ENCODE measurements at regions not wholly inside any gene's neighbourhood (a gene's known extent, or its start where the extent isn't known, plus 50 kb on each side); places are given as distances from the start of the nearest gene placed in this dataset.

- Histone ChIP-seq H3K4me3 (ENCODE audit: low read length) (no peak overlapping the region), H3K9me3 (replicated peaks; ENCODE audit: low read length) (no peaks in the 10 kb centered on the region), H3K4me1 (ENCODE audit: control insufficient read depth, insufficient read depth, low read length) (no peaks in the 10 kb centered on the region), H3K27me3 (ENCODE audit: control insufficient read depth, insufficient read depth, low read length) (no peaks in the 10 kb centered on the region), H3K4me2 (ENCODE audit: low read length) (no peak overlapping the region), H3K36me3 (ENCODE audit: insufficient read depth, low read length) (no peaks in the 10 kb centered on the region), H3K9ac (ENCODE audit: low read depth, low read length) (no peak overlapping the region)
These were observed 132.3 kb upstream of the UGT8 start for GRCh38 chr4:114466299-114466698.

GRCh38 chr4:114472269-114473032 is 126.2 kb upstream of the UGT8 start:
- no peak overlapping the region for H3K4me3 ChIP-seq (ENCODE audit: low read length)
- no peak overlapping the region for H3K4me2 ChIP-seq (ENCODE audit: low read length)
- H3K27me3 ChIP-seq (ENCODE audit: control insufficient read depth, insufficient read depth, low read length): no peaks in the 10 kb centered on the region
- no peaks in the 10 kb centered on the region for H3K9me3 ChIP-seq (replicated peaks; ENCODE audit: low read length)
- no peak overlapping the region for H3K9ac ChIP-seq (ENCODE audit: low read depth, low read length)
- H3K36me3 ChIP-seq (ENCODE audit: insufficient read depth, low read length): no peaks in the 10 kb centered on the region
- peaks cover 4% of the 10 kb centered on the region for H3K4me1 ChIP-seq (ENCODE audit: control insufficient read depth, insufficient read depth, low read length)

DNA sequence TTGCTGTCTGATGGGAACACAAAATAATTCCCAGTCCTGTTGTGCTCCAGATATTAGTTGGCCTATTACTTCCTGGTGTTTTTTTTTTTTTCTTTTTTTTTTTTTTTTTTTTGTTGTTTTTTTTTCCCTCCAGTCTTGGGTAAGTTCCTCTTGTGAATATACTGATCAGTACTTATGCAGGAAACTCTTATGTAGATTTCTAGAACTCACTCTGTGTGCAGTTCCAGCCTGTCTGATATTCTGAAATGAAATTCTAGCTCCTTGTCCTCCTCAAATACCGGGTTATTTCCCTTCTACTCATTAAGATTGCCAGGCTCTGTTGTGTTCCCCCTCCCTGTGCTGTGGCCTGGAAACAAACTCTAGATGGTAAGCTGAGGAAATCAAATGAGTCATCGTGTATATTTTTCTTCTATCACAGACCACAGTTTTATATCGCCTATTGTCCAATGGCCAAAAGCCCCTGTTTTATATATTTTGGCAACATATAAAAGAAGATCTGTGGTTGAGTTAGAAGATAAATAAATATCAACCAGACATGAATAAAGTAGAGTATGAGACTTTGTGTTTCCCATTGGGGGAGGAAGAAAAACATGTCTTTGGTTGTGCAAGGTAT is 124.3 kb upstream of the UGT8 start:
- no peaks in the 10 kb centered on the region for H3K27me3 ChIP-seq (ENCODE audit: control insufficient read depth, insufficient read depth, low read length)

GRCh38 chr4:114476310-114476709 is 122.3 kb upstream of the UGT8 start:
- no peak overlapping the region for H3K4me2 ChIP-seq (ENCODE audit: low read length)
- peaks cover 3% of the 10 kb centered on the region for H3K27me3 ChIP-seq (ENCODE audit: control insufficient read depth, insufficient read depth, low read length)
- no peak overlapping the region for H3K9ac ChIP-seq (ENCODE audit: low read depth, low read length)
- H3K4me1 ChIP-seq (ENCODE audit: control insufficient read depth, insufficient read depth, low read length): peaks cover 4% of the 10 kb centered on the region
- no peaks in the 10 kb centered on the region for H3K9me3 ChIP-seq (replicated peaks; ENCODE audit: low read length)
- H3K36me3 ChIP-seq (ENCODE audit: insufficient read depth, low read length): no peaks in the 10 kb centered on the region
- H3K4me3 ChIP-seq (ENCODE audit: low read length): no peak overlapping the region

More for the DNA sequence above, 124.3 kb upstream of the UGT8 start:
- Histone ChIP-seq H3K4me3 (ENCODE audit: low read length) (no peak overlapping the region), H3K36me3 (ENCODE audit: insufficient read depth, low read length) (no peaks in the 10 kb centered on the region), H3K9ac (ENCODE audit: low read depth, low read length) (no peak overlapping the region), H3K9me3 (replicated peaks; ENCODE audit: low read length) (no peaks in the 10 kb centered on the region), H3K4me1 (ENCODE audit: control insufficient read depth, insufficient read depth, low read length) (peaks cover 4% of the 10 kb centered on the region), H3K4me2 (ENCODE audit: low read length) (no peak overlapping the region)

DNA sequence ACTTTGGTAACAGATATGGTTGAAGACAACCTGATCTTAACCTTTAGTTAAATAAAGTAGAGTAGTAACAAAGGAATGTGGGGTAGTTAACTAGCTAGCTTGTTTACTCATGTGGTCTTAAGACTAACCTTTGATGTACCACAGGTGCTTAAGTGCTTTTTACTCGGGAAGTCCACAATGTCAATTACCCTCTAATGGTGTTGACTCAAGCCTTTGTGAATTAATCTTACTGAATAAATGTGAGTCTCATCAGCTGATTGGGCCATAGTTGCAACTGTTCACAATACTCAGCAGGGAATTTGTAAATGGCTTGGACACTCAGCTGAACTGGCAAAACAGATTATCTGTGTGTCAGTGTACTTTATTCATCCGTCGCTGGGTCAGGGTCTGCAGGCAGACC is 119.0 kb upstream of the UGT8 start:
- Histone ChIP-seq H3K36me3 (ENCODE audit: insufficient read depth, low read length) (no peaks in the 10 kb centered on the region), H3K27me3 (ENCODE audit: control insufficient read depth, insufficient read depth, low read length) (peaks cover 3% of the 10 kb centered on the region), H3K4me1 (ENCODE audit: control insufficient read depth, insufficient read depth, low read length) (no peaks in the 10 kb centered on the region), H3K9ac (ENCODE audit: low read depth, low read length) (no peak overlapping the region), H3K4me3 (ENCODE audit: low read length) (no peak overlapping the region), H3K4me2 (ENCODE audit: low read length) (no peak overlapping the region), H3K9me3 (replicated peaks; ENCODE audit: low read length) (no peaks in the 10 kb centered on the region)

GRCh38 chr4:114481856-114482255 is 116.8 kb upstream of the UGT8 start:
- no peak overlapping the region for H3K9ac ChIP-seq (ENCODE audit: low read depth, low read length)
- no peaks in the 10 kb centered on the region for H3K9me3 ChIP-seq (replicated peaks; ENCODE audit: low read length)
- no peaks in the 10 kb centered on the region for H3K36me3 ChIP-seq (ENCODE audit: insufficient read depth, low read length)
- no peak overlapping the region for H3K4me2 ChIP-seq (ENCODE audit: low read length)
- H3K4me3 ChIP-seq (ENCODE audit: low read length): no peak overlapping the region
- H3K4me1 ChIP-seq (ENCODE audit: control insufficient read depth, insufficient read depth, low read length): no peaks in the 10 kb centered on the region
- H3K27me3 ChIP-seq (ENCODE audit: control insufficient read depth, insufficient read depth, low read length): peaks cover 3% of the 10 kb centered on the region

GRCh38 chr4:114487101-114487500 is 111.5 kb upstream of the UGT8 start:
- H3K4me1 ChIP-seq (ENCODE audit: control insufficient read depth, insufficient read depth, low read length): no peaks in the 10 kb centered on the region
- H3K9me3 ChIP-seq (replicated peaks; ENCODE audit: low read length): no peaks in the 10 kb centered on the region
- no peaks in the 10 kb centered on the region for H3K36me3 ChIP-seq (ENCODE audit: insufficient read depth, low read length)
- no peak overlapping the region for H3K9ac ChIP-seq (ENCODE audit: low read depth, low read length)
- no peaks in the 10 kb centered on the region for H3K27me3 ChIP-seq (ENCODE audit: control insufficient read depth, insufficient read depth, low read length)
- no peak overlapping the region for H3K4me3 ChIP-seq (ENCODE audit: low read length)
- H3K4me2 ChIP-seq (ENCODE audit: low read length): no peak overlapping the region

GRCh38 chr4:114488301-114488982 is 110.2 kb upstream of the UGT8 start:
- H3K27me3 ChIP-seq (ENCODE audit: control insufficient read depth, insufficient read depth, low read length): no peaks in the 10 kb centered on the region
- no peaks in the 10 kb centered on the region for H3K36me3 ChIP-seq (ENCODE audit: insufficient read depth, low read length)
- H3K9me3 ChIP-seq (replicated peaks; ENCODE audit: low read length): no peaks in the 10 kb centered on the region
- H3K4me1 ChIP-seq (ENCODE audit: control insufficient read depth, insufficient read depth, low read length): no peaks in the 10 kb centered on the region
- H3K4me3 ChIP-seq (ENCODE audit: low read length): no peak overlapping the region
- H3K9ac ChIP-seq (ENCODE audit: low read depth, low read length): no peak overlapping the region
- no peak overlapping the region for H3K4me2 ChIP-seq (ENCODE audit: low read length)

- H3K9ac ChIP-seq (ENCODE audit: low read depth, low read length): no peak overlapping the region
These were observed 104.3 kb upstream of the UGT8 start for GRCh38 chr4:114494246-114494803.

DNA sequence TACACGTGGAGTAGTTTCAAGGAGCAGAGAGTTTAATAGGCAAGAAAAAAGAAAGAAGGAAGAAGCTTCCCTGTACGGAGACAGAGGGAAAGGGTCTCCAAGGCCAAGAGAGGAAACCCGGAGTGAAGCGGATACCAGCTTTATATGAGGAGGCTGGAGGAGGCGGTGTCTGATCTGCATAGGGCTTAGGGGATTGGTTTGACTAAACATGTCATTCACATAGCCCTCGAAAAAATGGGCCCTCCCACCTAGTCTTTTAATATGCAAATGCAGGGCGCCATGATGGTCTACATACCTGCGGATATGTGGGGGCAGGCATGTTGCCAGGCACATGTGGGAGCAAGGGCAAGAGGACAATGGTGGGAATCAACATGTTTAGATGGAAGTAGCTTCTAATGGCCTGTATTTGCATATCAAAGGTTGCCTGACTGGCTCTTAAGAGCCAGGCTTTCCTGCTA is 103.1 kb upstream of the UGT8 start:
- H3K9ac ChIP-seq (ENCODE audit: low read depth, low read length): no peak overlapping the region
- H3K4me1 ChIP-seq (ENCODE audit: control insufficient read depth, insufficient read depth, low read length): no peaks in the 10 kb centered on the region
- H3K9me3 ChIP-seq (replicated peaks; ENCODE audit: low read length): no peaks in the 10 kb centered on the region
- no peaks in the 10 kb centered on the region for H3K36me3 ChIP-seq (ENCODE audit: insufficient read depth, low read length)
- H3K4me2 ChIP-seq (ENCODE audit: low read length): no peak overlapping the region
- H3K27me3 ChIP-seq (ENCODE audit: control insufficient read depth, insufficient read depth, low read length): no peaks in the 10 kb centered on the region
- H3K4me3 ChIP-seq (ENCODE audit: low read length): no peak overlapping the region

More at GRCh38 chr4:114494246-114494803, 104.3 kb upstream of the UGT8 start:
- Histone ChIP-seq H3K4me1 (ENCODE audit: control insufficient read depth, insufficient read depth, low read length) (no peaks in the 10 kb centered on the region), H3K36me3 (ENCODE audit: insufficient read depth, low read length) (no peaks in the 10 kb centered on the region), H3K27me3 (ENCODE audit: control insufficient read depth, insufficient read depth, low read length) (no peaks in the 10 kb centered on the region), H3K4me3 (ENCODE audit: low read length) (no peak overlapping the region), H3K9me3 (replicated peaks; ENCODE audit: low read length) (no peaks in the 10 kb centered on the region), H3K4me2 (ENCODE audit: low read length) (no peak overlapping the region)

DNA sequence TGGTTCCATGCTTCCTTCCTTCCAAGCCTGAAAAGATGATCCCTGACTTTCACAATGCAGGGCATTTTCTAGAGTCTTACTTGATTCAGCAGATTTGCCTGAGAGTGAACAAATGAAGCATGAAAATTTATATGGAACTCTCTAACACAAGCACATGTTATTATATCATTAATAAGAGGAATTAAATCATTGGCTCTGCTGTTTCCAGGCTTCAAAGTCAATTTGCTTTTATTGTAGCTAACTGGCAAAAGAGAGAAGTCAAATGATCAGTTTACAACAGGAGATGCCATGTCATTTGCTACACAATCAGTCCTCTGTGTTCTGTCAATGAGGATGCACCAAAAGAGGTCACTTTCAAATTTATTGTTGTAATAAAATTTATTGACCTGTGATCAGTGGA is 101.5 kb upstream of the UGT8 start:
- H3K4me1 ChIP-seq (ENCODE audit: control insufficient read depth, insufficient read depth, low read length): no peaks in the 10 kb centered on the region
- no peak overlapping the region for H3K9ac ChIP-seq (ENCODE audit: low read depth, low read length)
- no peaks in the 10 kb centered on the region for H3K36me3 ChIP-seq (ENCODE audit: insufficient read depth, low read length)
- no peak overlapping the region for H3K4me2 ChIP-seq (ENCODE audit: low read length)
- no peaks in the 10 kb centered on the region for H3K9me3 ChIP-seq (replicated peaks; ENCODE audit: low read length)
- peaks cover 3% of the 10 kb centered on the region for H3K27me3 ChIP-seq (ENCODE audit: control insufficient read depth, insufficient read depth, low read length)
- H3K4me3 ChIP-seq (ENCODE audit: low read length): no peak overlapping the region

Measured in skeletal muscle satellite cell (primary cell).